ENCODE measurements at regions not wholly inside any gene's neighbourhood (a gene's known extent, or its start where the extent isn't known, plus 50 kb on each side); places are given as distances from the start of the nearest gene placed in this dataset.
"Not testable (repeated sequence)": the region's sequence is repeated elsewhere in the genome, so short reads cannot be mapped to it uniquely, and the experiment has no call there.

- FAIRE-seq = no peak
- TF ChIP-seq POU2F2 (IDR thresholded peaks at IDR 0.05; ENCODE audit: low read depth, low read length) (no peak), POLR2AphosphoS5 (IDR thresholded peaks at IDR 0.05; ENCODE audit: low read depth, low read length) (no peak), PAX5 (IDR thresholded peaks at IDR 0.05; ENCODE audit: insufficient read depth, low read length, severe bottlenecking) (no peak), TAF1 (IDR thresholded peaks at IDR 0.05; ENCODE audit: low read depth, low read length) (no peak), SPI1 (IDR thresholded peaks at IDR 0.05; ENCODE audit: low read depth, low read length) (no peak), POLR2A (IDR thresholded peaks at IDR 0.05; ENCODE audit: low read depth, low read length) (no peak)
- DNase-seq (ENCODE audit: insufficient read length, low spot score) = no peak
These were observed 111.1 kb upstream of the CCDC28A start for GRCh38 chr6:138662471-138662870.

- no peak for DNase-seq (ENCODE audit: insufficient read length, low spot score)
- FAIRE-seq = no peak
- TF ChIP-seq POU2F2 (IDR thresholded peaks at IDR 0.05; ENCODE audit: low read depth, low read length) = no peak
- no peak for TF ChIP-seq SPI1 (IDR thresholded peaks at IDR 0.05; ENCODE audit: low read depth, low read length)
- TF ChIP-seq POLR2AphosphoS5 (IDR thresholded peaks at IDR 0.05; ENCODE audit: low read depth, low read length) = no peak
- TF ChIP-seq POLR2A (IDR thresholded peaks at IDR 0.05; ENCODE audit: low read depth, low read length) = no peak
- no peak for TF ChIP-seq TAF1 (IDR thresholded peaks at IDR 0.05; ENCODE audit: low read depth, low read length)
- no peak for TF ChIP-seq PAX5 (IDR thresholded peaks at IDR 0.05; ENCODE audit: insufficient read depth, low read length, severe bottlenecking)
These were observed 109.7 kb upstream of the CCDC28A start for GRCh38 chr6:138663892-138664291.

GRCh38 chr6:138664745-138665144 lies 108.8 kb upstream of the CCDC28A start:
- TF ChIP-seq SPI1 (IDR thresholded peaks at IDR 0.05; ENCODE audit: low read depth, low read length) (no peak), POLR2A (IDR thresholded peaks at IDR 0.05; ENCODE audit: low read depth, low read length) (no peak), POLR2AphosphoS5 (IDR thresholded peaks at IDR 0.05; ENCODE audit: low read depth, low read length) (no peak), POU2F2 (IDR thresholded peaks at IDR 0.05; ENCODE audit: low read depth, low read length) (no peak), TAF1 (IDR thresholded peaks at IDR 0.05; ENCODE audit: low read depth, low read length) (no peak), PAX5 (IDR thresholded peaks at IDR 0.05; ENCODE audit: insufficient read depth, low read length, severe bottlenecking) (no peak)
- FAIRE-seq (no peak), DNase-seq (ENCODE audit: insufficient read length, low spot score) (no peak)

- DNase-seq (ENCODE audit: insufficient read length, low spot score) (no peak), FAIRE-seq (no peak)
- TF ChIP-seq TAF1 (IDR thresholded peaks at IDR 0.05; ENCODE audit: low read depth, low read length) = no peak
- no peak for TF ChIP-seq SPI1 (IDR thresholded peaks at IDR 0.05; ENCODE audit: low read depth, low read length)
- no peak for TF ChIP-seq POLR2AphosphoS5 (IDR thresholded peaks at IDR 0.05; ENCODE audit: low read depth, low read length)
- TF ChIP-seq POU2F2 (IDR thresholded peaks at IDR 0.05; ENCODE audit: low read depth, low read length) = no peak
- no peak for TF ChIP-seq POLR2A (IDR thresholded peaks at IDR 0.05; ENCODE audit: low read depth, low read length)
- no peak for TF ChIP-seq PAX5 (IDR thresholded peaks at IDR 0.05; ENCODE audit: insufficient read depth, low read length, severe bottlenecking)
These were observed 106.9 kb upstream of the CCDC28A start for GRCh38 chr6:138666636-138667035.

GRCh38 chr6:138667408-138667807 lies 106.2 kb upstream of the CCDC28A start:
- FAIRE-seq (no peak), DNase-seq (ENCODE audit: insufficient read length, low spot score) (no peak)
- no peak for TF ChIP-seq TAF1 (IDR thresholded peaks at IDR 0.05; ENCODE audit: low read depth, low read length)
- no peak for TF ChIP-seq POLR2A (IDR thresholded peaks at IDR 0.05; ENCODE audit: low read depth, low read length)
- TF ChIP-seq POLR2AphosphoS5 (IDR thresholded peaks at IDR 0.05; ENCODE audit: low read depth, low read length) = no peak
- TF ChIP-seq SPI1 (IDR thresholded peaks at IDR 0.05; ENCODE audit: low read depth, low read length) = no peak

- no peak for DNase-seq (ENCODE audit: insufficient read length, low spot score)
- TF ChIP-seq POLR2AphosphoS5 (IDR thresholded peaks at IDR 0.05; ENCODE audit: low read depth, low read length) (no peak), PAX5 (IDR thresholded peaks at IDR 0.05; ENCODE audit: insufficient read depth, low read length, severe bottlenecking) (no peak), POU2F2 (IDR thresholded peaks at IDR 0.05; ENCODE audit: low read depth, low read length) (no peak)
- FAIRE-seq = no peak
These were observed 102.2 kb upstream of the CCDC28A start for GRCh38 chr6:138671351-138671750.

- no peak for FAIRE-seq
- TF ChIP-seq TAF1 (IDR thresholded peaks at IDR 0.05; ENCODE audit: low read depth, low read length) = no peak
- TF ChIP-seq POLR2AphosphoS5 (IDR thresholded peaks at IDR 0.05; ENCODE audit: low read depth, low read length) = no peak
- no peak for TF ChIP-seq SPI1 (IDR thresholded peaks at IDR 0.05; ENCODE audit: low read depth, low read length)
- no peak for TF ChIP-seq POU2F2 (IDR thresholded peaks at IDR 0.05; ENCODE audit: low read depth, low read length)
- TF ChIP-seq POLR2A (IDR thresholded peaks at IDR 0.05; ENCODE audit: low read depth, low read length) = no peak
- TF ChIP-seq PAX5 (IDR thresholded peaks at IDR 0.05; ENCODE audit: insufficient read depth, low read length, severe bottlenecking) = no peak
- no peak for DNase-seq (ENCODE audit: insufficient read length, low spot score)
These were observed 100.1 kb upstream of the CCDC28A start for GRCh38 chr6:138673346-138674014.

- not testable (repeated sequence) for FAIRE-seq
These were observed 99.1 kb upstream of the CCDC28A start for GRCh38 chr6:138674444-138674843.

GRCh38 chr6:138677538-138677937 lies 96.0 kb upstream of the CCDC28A start:
- DNase-seq (ENCODE audit: insufficient read length, low spot score) (no peak), FAIRE-seq (no peak)
- TF ChIP-seq POLR2AphosphoS5 (IDR thresholded peaks at IDR 0.05; ENCODE audit: low read depth, low read length) (no peak), SPI1 (IDR thresholded peaks at IDR 0.05; ENCODE audit: low read depth, low read length) (no peak), PAX5 (IDR thresholded peaks at IDR 0.05; ENCODE audit: insufficient read depth, low read length, severe bottlenecking) (no peak), POLR2A (IDR thresholded peaks at IDR 0.05; ENCODE audit: low read depth, low read length) (no peak), TAF1 (IDR thresholded peaks at IDR 0.05; ENCODE audit: low read depth, low read length) (no peak)

More at GRCh38 chr6:138674444-138674843, 99.1 kb upstream of the CCDC28A start:
- not testable (repeated sequence) for DNase-seq (ENCODE audit: insufficient read length, low spot score)

- no peak for FAIRE-seq
- TF ChIP-seq POLR2A (IDR thresholded peaks at IDR 0.05; ENCODE audit: low read depth, low read length) (no peak), POLR2AphosphoS5 (IDR thresholded peaks at IDR 0.05; ENCODE audit: low read depth, low read length) (no peak), PAX5 (IDR thresholded peaks at IDR 0.05; ENCODE audit: insufficient read depth, low read length, severe bottlenecking) (no peak), POU2F2 (IDR thresholded peaks at IDR 0.05; ENCODE audit: low read depth, low read length) (no peak), SPI1 (IDR thresholded peaks at IDR 0.05; ENCODE audit: low read depth, low read length) (no peak), TAF1 (IDR thresholded peaks at IDR 0.05; ENCODE audit: low read depth, low read length) (no peak)
- DNase-seq (ENCODE audit: insufficient read length, low spot score) = no peak
These were observed 95.4 kb upstream of the CCDC28A start for GRCh38 chr6:138678168-138678567.
